ENCODE measurements at regions not wholly inside any gene's neighbourhood (a gene's known extent, or its start where the extent isn't known, plus 50 kb on each side); places are given as distances from the start of the nearest gene placed in this dataset.

- no peak for DNase-seq (ENCODE audit: low read depth)
Observed at GRCh38 chr10:28075424-28075823, 76.5 kb upstream of the ODAD2 start.

- peak; percentile 44 for DNase-seq (ENCODE audit: low read depth)
Observed at GRCh38 chr10:28072573-28072972, 73.7 kb upstream of the ODAD2 start.

DNA sequence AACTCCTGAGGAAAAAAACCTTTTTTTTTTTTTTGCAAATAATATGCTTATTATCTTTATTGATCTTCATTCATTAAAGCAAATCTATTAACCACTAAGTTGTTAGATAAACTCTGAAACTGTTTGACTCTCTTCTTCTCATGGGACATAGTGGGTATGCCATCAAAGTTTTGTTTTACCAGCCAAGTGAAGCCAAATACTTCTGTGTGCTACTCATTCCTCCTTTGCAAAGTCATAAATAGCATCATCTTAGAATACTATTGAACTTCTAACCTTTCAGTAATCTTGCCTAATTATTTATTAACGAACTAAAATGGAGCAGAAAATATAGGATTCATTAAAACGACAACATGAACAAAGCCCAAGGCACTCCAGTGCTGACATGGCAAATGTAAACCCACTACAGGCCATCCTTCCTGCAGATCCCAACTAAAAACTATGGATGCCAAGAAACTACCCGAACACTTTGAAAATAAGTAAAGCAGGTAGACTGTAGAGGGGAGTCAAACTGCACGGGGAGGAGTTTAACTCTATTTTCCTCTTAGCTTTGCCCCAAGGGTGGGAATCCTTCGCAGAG is 61.2 kb upstream of the ODAD2 start:
- no peak for DNase-seq (ENCODE audit: low read depth)

- DNase-seq (ENCODE audit: low read depth): no peak
Observed at GRCh38 chr10:28058746-28059145, 59.9 kb upstream of the ODAD2 start.

DNA sequence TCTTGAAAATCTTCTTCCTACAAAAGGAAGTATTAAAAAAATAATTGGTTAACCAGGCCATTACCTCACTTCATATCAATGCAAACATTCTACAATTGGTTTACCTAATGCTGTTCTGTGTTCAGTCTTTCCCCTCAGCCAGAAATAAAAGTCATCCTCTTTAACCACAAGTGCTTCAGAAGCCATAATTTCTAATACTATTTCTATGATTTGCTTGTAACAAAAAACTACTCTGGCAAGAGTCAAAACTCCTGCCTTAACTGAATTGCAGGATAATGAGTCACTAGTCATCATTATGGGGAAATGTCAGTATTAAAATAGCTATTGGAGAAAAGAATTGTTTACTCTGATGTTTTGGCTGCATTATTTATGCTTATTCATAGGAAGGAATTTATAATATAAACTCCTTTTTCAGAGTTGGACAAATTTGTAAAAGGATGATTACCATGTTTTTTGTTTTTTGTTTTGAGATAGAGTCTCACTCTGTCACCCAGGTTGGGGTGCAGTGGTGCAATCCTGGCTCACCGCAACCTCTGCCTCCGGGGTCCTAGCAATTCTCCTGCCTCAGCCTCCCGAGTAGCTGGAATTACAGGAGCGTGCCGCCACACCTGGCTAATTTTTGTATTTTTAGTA is 55.5 kb upstream of the ODAD2 start:
- DNase-seq (ENCODE audit: low read depth): peak; percentile 88

GRCh38 chr10:28049286-28049685 is 50.4 kb upstream of the ODAD2 start:
- DNase-seq (ENCODE audit: low read depth): no peak
